Mesendoderm (in vitro differentiated cells): ENCODE measurements at regions not wholly inside any gene's neighbourhood (a gene's known extent, or its start where the extent isn't known, plus 50 kb on each side); places are given as distances from the start of the nearest gene placed in this dataset.

Experiments used
- DNase-seq: peaks from one replicate; pipeline ENCODE4 v3.0.0; 2013
- H2AK5ac ChIP-seq: 2 replicates; pipeline ENCODE4 v1.6.1; 2013; ENCODE audit warnings: low read length, inconsistent platforms
- H2BK120ac ChIP-seq: 2 replicates; pipeline ENCODE4 v1.6.1; 2013; ENCODE audit warnings: low read depth, mild to moderate bottlenecking, low read length, moderate library complexity, mixed read lengths
- H2BK15ac ChIP-seq: replicated peaks from 2 replicates; pipeline ENCODE4 v1.6.1; 2013; ENCODE audit warnings: low read depth, mild to moderate bottlenecking, moderate library complexity
- H2BK5ac ChIP-seq: 2 replicates; pipeline ENCODE4 v1.6.1; 2013; ENCODE audit warnings: low read length, inconsistent platforms
- H3K18ac ChIP-seq: 2 replicates; pipeline ENCODE4 v1.6.1; 2013; ENCODE audit warnings: mild to moderate bottlenecking, low read length, mixed read lengths
- H3K23ac ChIP-seq: one replicate; pipeline ENCODE4 v1.6.1; 2013; ENCODE audit warnings: low read length
- H3K27ac ChIP-seq: 2 replicates; pipeline ENCODE4 v1.5.1; 2013; ENCODE audit warnings: low read depth, mild to moderate bottlenecking, inconsistent platforms, low read length, moderate library complexity
- H3K27me3 ChIP-seq: 2 replicates; pipeline ENCODE4 v1.6.1; 2013; ENCODE audit warnings: low read length, control low read depth, mild to moderate bottlenecking, inconsistent platforms; ENCODE audit not compliant: insufficient read depth, poor library complexity
- H3K36me3 ChIP-seq: 2 replicates; pipeline ENCODE4 v1.6.1; 2013; ENCODE audit warnings: low read length, inconsistent platforms; ENCODE audit not compliant: control insufficient read depth, insufficient read depth
- H3K4ac ChIP-seq: one replicate; pipeline ENCODE4 v1.6.1; 2013; ENCODE audit warnings: low read depth, mild to moderate bottlenecking, low read length, moderate library complexity
- H3K4me1 ChIP-seq: 2 replicates; pipeline ENCODE4 v1.6.1; 2013; ENCODE audit warnings: low read depth, low read length, inconsistent platforms; ENCODE audit not compliant: control insufficient read depth
- H3K4me2 ChIP-seq: 2 replicates; pipeline ENCODE4 v1.6.1; 2013; ENCODE audit warnings: low read length
- H3K4me3 ChIP-seq: 2 replicates; pipeline ENCODE4 v1.5.1; 2013; ENCODE audit warnings: mild to moderate bottlenecking, low read length
- H3K56ac ChIP-seq: one replicate; pipeline ENCODE4 v1.6.1; 2013; ENCODE audit warnings: low read length
- H3K79me1 ChIP-seq: 2 replicates; pipeline ENCODE4 v1.6.1; 2013; ENCODE audit warnings: low read length, inconsistent platforms
- H3K79me2 ChIP-seq: 2 replicates; pipeline ENCODE4 v1.6.1; 2013; ENCODE audit warnings: mild to moderate bottlenecking, low read length; ENCODE audit not compliant: control insufficient read depth, insufficient read depth
- H3K9ac ChIP-seq: 2 replicates; pipeline ENCODE4 v1.6.1; 2013; ENCODE audit warnings: low read length, inconsistent platforms
- H4K5ac ChIP-seq: one replicate; pipeline ENCODE4 v1.6.1; 2013; ENCODE audit warnings: low read length
- H4K8ac ChIP-seq: one replicate; pipeline ENCODE4 v1.6.1; 2013; ENCODE audit warnings: low read depth, mild to moderate bottlenecking, control low read depth, low read length, moderate library complexity
- WGBS: extraction: QIAGEN DNeasy Blood & Tissue Kit; methylation state at CpG from one replicate; pipeline ENCODE4 v1.1.7; 2013; ENCODE audit warnings: low lambda C conversion rate, missing lambda C conversion rate; ENCODE audit not compliant: insufficient coverage; ENCODE audit errors: extremely low coverage; 5-methylcytosine and 5-hydroxymethylcytosine counted together

GRCh38 chr5:92562065-92562464 is 1019.0 kb downstream of the NR2F1-AS1 start:
- Histone ChIP-seq H3K27me3 (no peaks in the 10 kb centered on the region), H3K4ac (no peak overlapping the region), H3K27ac (no peak overlapping the region)

GRCh38 chr5:92561411-92561959 is 1019.5 kb downstream of the NR2F1-AS1 start:
- Histone ChIP-seq H3K79me1 (no peaks in the 10 kb centered on the region), H4K8ac (no peak overlapping the region), H3K18ac (no peak overlapping the region), H3K4me1 (no peaks in the 10 kb centered on the region), H3K27ac (no peak overlapping the region), H3K23ac (no peak overlapping the region), H3K56ac (no peak overlapping the region), H4K5ac (no peak overlapping the region), H3K79me2 (no peaks in the 10 kb centered on the region), H3K4ac (no peak overlapping the region), H3K27me3 (no peaks in the 10 kb centered on the region), H2BK15ac (no peak overlapping the region), H2BK5ac (no peak overlapping the region), H2BK120ac (no peak overlapping the region), H3K9ac (no peak overlapping the region), H3K4me2 (no peak overlapping the region), H3K36me3 (no peaks in the 10 kb centered on the region), H3K4me3 (no peak overlapping the region), H2AK5ac (no peak overlapping the region)
- no peak for DNase-seq
- WGBS = no CpG with 5 or more reads among the region's 1 CpG

More at GRCh38 chr5:92562065-92562464, 1019.0 kb downstream of the NR2F1-AS1 start:
- Histone ChIP-seq H3K9ac (no peak overlapping the region), H3K79me1 (no peaks in the 10 kb centered on the region), H3K4me2 (no peak overlapping the region), H3K56ac (no peak overlapping the region), H3K36me3 (no peaks in the 10 kb centered on the region), H3K23ac (no peak overlapping the region), H2BK120ac (no peak overlapping the region), H3K4me3 (no peak overlapping the region), H3K18ac (no peak overlapping the region), H2BK15ac (no peak overlapping the region), H4K8ac (no peak overlapping the region), H4K5ac (no peak overlapping the region), H2BK5ac (no peak overlapping the region), H3K79me2 (no peaks in the 10 kb centered on the region), H2AK5ac (no peak overlapping the region), H3K4me1 (no peaks in the 10 kb centered on the region)
- no peak for DNase-seq

- Histone ChIP-seq H3K18ac (no peak overlapping the region), H3K56ac (no peak overlapping the region), H4K8ac (no peak overlapping the region), H3K4me1 (no peaks in the 10 kb centered on the region), H3K4ac (no peak overlapping the region), H2AK5ac (no peak overlapping the region), H3K23ac (no peak overlapping the region), H4K5ac (no peak overlapping the region), H3K36me3 (no peaks in the 10 kb centered on the region), H3K27ac (no peak overlapping the region), H2BK15ac (no peak overlapping the region), H2BK120ac (no peak overlapping the region), H2BK5ac (no peak overlapping the region), H3K4me3 (no peak overlapping the region), H3K79me1 (no peaks in the 10 kb centered on the region), H3K4me2 (no peak overlapping the region), H3K79me2 (no peaks in the 10 kb centered on the region), H3K9ac (no peak overlapping the region), H3K27me3 (no peaks in the 10 kb centered on the region)
- no CpG with 5 or more reads among the region's 4 CpGs for WGBS
- DNase-seq = peak; percentile 94
These were observed 1020.2 kb downstream of the NR2F1-AS1 start for GRCh38 chr5:92560698-92561401.

- H3K9ac ChIP-seq = no peak overlapping the region
- H3K27me3 ChIP-seq = no peaks in the 10 kb centered on the region
- no peak overlapping the region for H2BK15ac ChIP-seq
- no peak overlapping the region for H3K4ac ChIP-seq
- no CpG with 5 or more reads among the region's 3 CpGs for WGBS
- H3K56ac ChIP-seq = no peak overlapping the region
- H3K79me1 ChIP-seq = no peaks in the 10 kb centered on the region
- no peak overlapping the region for H3K4me2 ChIP-seq
- H3K18ac ChIP-seq = no peak overlapping the region
- no peak overlapping the region for H4K5ac ChIP-seq
- H3K4me1 ChIP-seq = no peaks in the 10 kb centered on the region
- H4K8ac ChIP-seq = no peak overlapping the region
- H3K23ac ChIP-seq = no peak overlapping the region
- no peaks in the 10 kb centered on the region for H3K36me3 ChIP-seq
- peak; percentile 39 for DNase-seq
- no peak overlapping the region for H3K4me3 ChIP-seq
- no peak overlapping the region for H3K27ac ChIP-seq
- H2BK120ac ChIP-seq = no peak overlapping the region
- no peaks in the 10 kb centered on the region for H3K79me2 ChIP-seq
- H2BK5ac ChIP-seq = no peak overlapping the region
- no peak overlapping the region for H2AK5ac ChIP-seq
These were observed 1021.2 kb downstream of the NR2F1-AS1 start for GRCh38 chr5:92559781-92560180.

GRCh38 chr5:92559331-92559730 is 1021.7 kb downstream of the NR2F1-AS1 start:
- Histone ChIP-seq H4K5ac (no peak overlapping the region), H3K4me1 (no peaks in the 10 kb centered on the region), H2BK5ac (no peak overlapping the region), H2AK5ac (no peak overlapping the region), H3K79me1 (no peaks in the 10 kb centered on the region), H3K4me3 (no peak overlapping the region), H3K4ac (no peak overlapping the region), H3K27ac (no peak overlapping the region), H3K79me2 (no peaks in the 10 kb centered on the region), H4K8ac (no peak overlapping the region), H3K4me2 (no peak overlapping the region), H2BK15ac (no peak overlapping the region), H3K23ac (no peak overlapping the region), H3K27me3 (no peaks in the 10 kb centered on the region), H3K56ac (peak overlapping the region; percentile 17), H3K9ac (no peak overlapping the region), H3K18ac (peak overlapping the region; percentile 53), H3K36me3 (no peaks in the 10 kb centered on the region), H2BK120ac (no peak overlapping the region)
- DNase-seq = no peak
- WGBS = no CpG with 5 or more reads among the region's 4 CpGs

GRCh38 chr5:92556747-92557146 is 1024.3 kb downstream of the NR2F1-AS1 start:
- Histone ChIP-seq H3K18ac (no peak overlapping the region), H3K4me1 (no peaks in the 10 kb centered on the region), H3K56ac (no peak overlapping the region), H3K27me3 (no peaks in the 10 kb centered on the region), H2AK5ac (no peak overlapping the region), H4K8ac (no peak overlapping the region), H3K4me2 (no peak overlapping the region), H2BK5ac (no peak overlapping the region), H3K36me3 (no peaks in the 10 kb centered on the region), H3K23ac (no peak overlapping the region), H3K4me3 (no peak overlapping the region), H3K4ac (no peak overlapping the region), H4K5ac (no peak overlapping the region), H3K9ac (no peak overlapping the region), H3K79me2 (no peaks in the 10 kb centered on the region), H2BK15ac (no peak overlapping the region), H3K27ac (no peak overlapping the region), H2BK120ac (no peak overlapping the region), H3K79me1 (no peaks in the 10 kb centered on the region)
- DNase-seq = no peak
- no CpG with 5 or more reads among the region's 1 CpG for WGBS
